ENCODE measurements at regions not wholly inside any gene's neighbourhood (a gene's known extent, or its start where the extent isn't known, plus 50 kb on each side); places are given as distances from the start of the nearest gene placed in this dataset.

- no peaks in the 10 kb centered on the region for H3K9me3 Mint-ChIP-seq (ENCODE audit: low read depth)
- no peaks in the 10 kb centered on the region for H3K4me1 Mint-ChIP-seq (ENCODE audit: low read depth)
- peaks cover 5% of the 10 kb centered on the region for H3K27me3 Mint-ChIP-seq (ENCODE audit: low read depth)
- no peak for TF ChIP-seq CTCF (IDR thresholded peaks at IDR 0.05)
- H3K27ac Mint-ChIP-seq (ENCODE audit: unreplicated experiment), result no peak overlapping the region
- H3K4me3 Mint-ChIP-seq (ENCODE audit: unreplicated experiment), result no peak overlapping the region
- DNase-seq (ENCODE audit: low spot score), result no peak
- no peaks in the 10 kb centered on the region for H3K36me3 Mint-ChIP-seq (ENCODE audit: low read depth)
Observed at GRCh38 chr14:37726708-37727107, 131.3 kb downstream of the TTC6 start.

- peaks cover 5% of the 10 kb centered on the region for H3K27me3 Mint-ChIP-seq (ENCODE audit: low read depth)
Observed at GRCh38 chr14:37729218-37729617, 133.8 kb downstream of the TTC6 start.

GRCh38 chr14:37731094-37731493 is 135.7 kb downstream of the TTC6 start:
- Mint-ChIP-seq H3K4me3 (ENCODE audit: unreplicated experiment) (no peak overlapping the region), H3K27me3 (ENCODE audit: low read depth) (peaks cover 7% of the 10 kb centered on the region), H3K36me3 (ENCODE audit: low read depth) (no peaks in the 10 kb centered on the region), H3K4me1 (ENCODE audit: low read depth) (no peaks in the 10 kb centered on the region), H3K27ac (ENCODE audit: unreplicated experiment) (no peak overlapping the region), H3K9me3 (ENCODE audit: low read depth) (no peaks in the 10 kb centered on the region)
- DNase-seq (ENCODE audit: low spot score), result no peak
- no peak for TF ChIP-seq CTCF (IDR thresholded peaks at IDR 0.05)

More at GRCh38 chr14:37729218-37729617, 133.8 kb downstream of the TTC6 start:
- Mint-ChIP-seq H3K4me3 (ENCODE audit: unreplicated experiment) (no peak overlapping the region), H3K9me3 (ENCODE audit: low read depth) (no peaks in the 10 kb centered on the region), H3K4me1 (ENCODE audit: low read depth) (no peaks in the 10 kb centered on the region), H3K27ac (ENCODE audit: unreplicated experiment) (no peak overlapping the region), H3K36me3 (ENCODE audit: low read depth) (no peaks in the 10 kb centered on the region)
- DNase-seq (ENCODE audit: low spot score), result no peak
- no peak for TF ChIP-seq CTCF (IDR thresholded peaks at IDR 0.05)

GRCh38 chr14:37745657-37746056 is 150.2 kb downstream of the TTC6 start:
- TF ChIP-seq CTCF (IDR thresholded peaks at IDR 0.05), result no peak
- no peak overlapping the region for H3K27ac Mint-ChIP-seq (ENCODE audit: unreplicated experiment)
- no peaks in the 10 kb centered on the region for H3K9me3 Mint-ChIP-seq (ENCODE audit: low read depth)
- H3K4me1 Mint-ChIP-seq (ENCODE audit: low read depth), result no peaks in the 10 kb centered on the region
- no peak for DNase-seq (ENCODE audit: low spot score)
- H3K4me3 Mint-ChIP-seq (ENCODE audit: unreplicated experiment), result no peak overlapping the region
- no peaks in the 10 kb centered on the region for H3K36me3 Mint-ChIP-seq (ENCODE audit: low read depth)
- H3K27me3 Mint-ChIP-seq (ENCODE audit: low read depth), result peaks cover 9% of the 10 kb centered on the region

- H3K4me1 Mint-ChIP-seq (ENCODE audit: low read depth), result no peaks in the 10 kb centered on the region
- no peaks in the 10 kb centered on the region for H3K9me3 Mint-ChIP-seq (ENCODE audit: low read depth)
- no peak overlapping the region for H3K27ac Mint-ChIP-seq (ENCODE audit: unreplicated experiment)
- TF ChIP-seq CTCF (IDR thresholded peaks at IDR 0.05), result no peak
- H3K27me3 Mint-ChIP-seq (ENCODE audit: low read depth), result peaks cover 9% of the 10 kb centered on the region
- no peak for DNase-seq (ENCODE audit: low spot score)
- no peak overlapping the region for H3K4me3 Mint-ChIP-seq (ENCODE audit: unreplicated experiment)
- H3K36me3 Mint-ChIP-seq (ENCODE audit: low read depth), result no peaks in the 10 kb centered on the region
Observed at GRCh38 chr14:37746140-37746832, 150.9 kb downstream of the TTC6 start.
